HG02870 (cell line): ENCODE measurements at regions not wholly inside any gene's neighbourhood (a gene's known extent, or its start where the extent isn't known, plus 50 kb on each side); places are given as distances from the start of the nearest gene placed in this dataset.

Experiments
- ATAC-seq: cut with Tn5 transposase; IDR thresholded peaks from one replicate; pipeline ENCODE4 v1.9.1; 2021; ENCODE audit warnings: mild to moderate bottlenecking, moderate library complexity; ENCODE audit not compliant: unreplicated experiment

DNA sequence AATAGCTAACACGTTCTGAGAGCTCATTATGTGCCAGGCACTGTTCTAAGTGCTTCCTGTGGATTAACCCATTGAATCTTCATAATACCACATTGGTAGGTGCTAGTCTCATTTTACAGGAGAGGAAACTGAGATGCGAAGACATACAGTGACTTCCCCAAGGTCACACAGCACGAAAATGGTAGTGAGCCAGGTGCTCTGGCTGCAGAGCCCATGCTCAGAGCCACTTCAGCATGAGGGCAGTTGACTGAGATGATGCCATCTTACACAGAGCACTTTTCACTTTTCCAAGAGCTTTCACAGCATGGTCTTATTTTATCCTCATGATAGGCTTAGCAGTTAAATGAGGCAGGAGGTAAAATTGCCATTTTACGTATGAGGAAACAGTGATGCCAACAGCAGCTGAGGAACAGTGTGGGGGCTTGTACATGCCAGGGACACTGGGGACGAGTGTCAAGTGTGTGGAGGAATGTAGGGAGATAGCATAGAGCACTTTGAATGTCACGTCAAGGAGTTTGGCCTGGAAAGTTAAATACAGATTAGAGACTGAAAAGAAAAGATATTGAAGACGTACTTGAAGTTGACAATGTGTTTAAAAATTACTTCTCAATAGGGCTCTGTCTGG is 180.0 kb downstream of the KIF4B start:
- no peak for ATAC-seq

DNA sequence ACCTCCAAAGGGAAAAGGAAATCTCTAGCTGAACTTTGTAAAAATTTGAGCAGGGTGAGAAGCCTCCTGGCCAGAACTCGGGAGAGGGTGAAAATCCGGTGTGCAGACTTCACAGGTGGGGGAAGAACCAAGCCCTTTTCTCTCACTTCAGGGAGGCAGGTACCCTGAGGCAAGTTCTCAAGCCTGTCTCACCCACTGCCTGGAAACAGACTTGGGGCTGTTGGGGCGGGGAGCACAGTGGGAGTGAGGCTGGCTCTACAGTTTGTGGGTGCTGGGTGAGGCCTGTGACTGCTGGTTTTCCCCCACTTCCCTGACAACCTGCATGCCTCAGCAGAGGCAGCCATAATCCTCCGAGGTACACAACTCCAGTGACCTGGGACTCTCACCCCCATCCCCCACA is 187.1 kb downstream of the KIF4B start:
- no peak for ATAC-seq

- no peak for ATAC-seq
Measured at GRCh38 chr5:155211764-155212163, 198.2 kb downstream of the KIF4B start.

DNA sequence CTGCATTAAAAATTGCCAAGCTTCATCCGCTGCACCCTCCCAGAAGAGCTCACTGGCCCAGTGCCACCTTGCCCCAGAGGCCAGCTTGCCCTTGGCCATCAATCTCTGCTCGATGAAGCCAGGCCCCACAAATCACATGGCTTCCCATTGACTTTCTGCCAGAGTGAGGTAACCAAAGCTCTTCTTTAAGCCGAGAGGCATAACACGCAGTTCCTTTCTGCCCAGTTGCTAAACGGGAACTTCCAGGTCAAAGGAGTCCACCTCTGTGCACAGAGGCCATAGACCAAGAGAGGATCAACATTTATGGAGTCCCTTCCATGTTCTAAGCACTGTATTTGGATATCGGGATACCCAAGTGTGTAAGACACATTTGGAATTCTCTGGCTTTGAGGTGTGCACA is 208.8 kb downstream of the KIF4B start:
- ATAC-seq = no peak

DNA sequence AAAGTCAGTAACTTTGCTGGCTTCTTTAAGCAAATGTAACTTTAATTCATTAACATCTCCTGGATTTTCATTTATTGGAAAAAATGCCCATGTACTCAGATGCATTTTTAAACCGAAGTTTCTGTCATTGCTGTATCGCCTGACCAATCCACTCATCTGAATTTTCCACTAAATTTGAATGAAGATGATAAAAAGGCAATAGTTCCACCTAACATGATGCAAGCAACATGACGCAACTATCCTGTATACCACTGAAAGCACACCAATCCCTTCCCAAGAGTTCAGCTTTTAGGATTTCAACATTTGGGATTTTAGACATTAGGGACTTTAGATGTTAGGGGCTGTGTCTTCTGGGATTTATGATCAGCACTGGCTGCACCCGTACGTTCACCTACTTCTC is 215.6 kb downstream of the KIF4B start:
- no peak for ATAC-seq

GRCh38 chr5:155239803-155240202 is 226.2 kb downstream of the KIF4B start:
- no peak for ATAC-seq

GRCh38 chr5:155250596-155250995 is 237.0 kb downstream of the KIF4B start:
- no peak for ATAC-seq

DNA sequence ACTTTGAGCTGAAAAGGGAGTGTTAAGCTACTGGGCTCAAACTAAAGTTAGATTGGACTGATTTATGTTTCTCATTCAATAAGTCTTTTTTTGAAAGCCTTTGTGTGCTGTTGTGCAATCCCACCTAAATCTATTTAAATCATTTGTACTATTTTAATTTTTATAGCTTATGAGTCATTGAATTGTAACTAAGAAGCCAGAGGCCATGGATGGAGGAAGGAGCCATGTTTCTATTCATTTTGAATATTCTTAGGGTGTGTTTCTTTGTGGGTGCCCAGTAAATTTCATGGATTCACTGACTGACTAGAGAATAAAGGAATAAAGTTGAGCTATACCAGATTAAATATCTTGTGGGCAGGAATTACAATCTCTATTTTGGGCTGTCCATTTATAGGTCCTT is 238.5 kb downstream of the KIF4B start:
- ATAC-seq = no peak

- ATAC-seq = no peak
Measured at GRCh38 chr5:155252717-155253116, 239.2 kb downstream of the KIF4B start.

- ATAC-seq = no peak
Measured at GRCh38 chr5:155254399-155254798, 240.8 kb downstream of the KIF4B start.

GRCh38 chr5:155258161-155258560 is 244.6 kb downstream of the KIF4B start:
- ATAC-seq = no peak

- no peak for ATAC-seq
Measured at GRCh38 chr5:155259648-155260047, 246.1 kb downstream of the KIF4B start.

DNA sequence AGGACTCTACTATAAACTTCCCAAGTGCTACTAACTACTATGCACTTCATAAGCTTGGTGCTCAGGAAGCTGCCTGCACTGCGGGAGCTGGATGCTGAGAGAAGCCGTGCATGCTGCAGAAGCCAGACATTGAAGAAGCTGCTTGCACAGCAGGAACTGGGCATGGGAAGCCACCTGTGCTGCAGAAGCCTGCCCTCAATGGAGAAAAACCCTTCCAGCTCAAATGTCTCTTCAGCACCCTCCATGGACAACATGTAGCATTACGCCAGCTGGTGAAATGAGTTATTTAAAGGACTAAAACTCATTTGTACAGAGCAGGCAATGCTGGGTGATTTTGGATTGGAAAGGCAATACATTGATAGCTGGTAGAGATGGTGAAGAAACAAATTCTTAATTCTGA is 247.2 kb downstream of the KIF4B start:
- ATAC-seq = peak; percentile 55

- ATAC-seq = no peak
Measured at GRCh38 chr5:155263381-155263780, 249.8 kb downstream of the KIF4B start.

GRCh38 chr5:155264809-155265208 is 251.3 kb downstream of the KIF4B start:
- no peak for ATAC-seq

- no peak for ATAC-seq
Measured at GRCh38 chr5:155268770-155269425, 255.3 kb downstream of the KIF4B start.

DNA sequence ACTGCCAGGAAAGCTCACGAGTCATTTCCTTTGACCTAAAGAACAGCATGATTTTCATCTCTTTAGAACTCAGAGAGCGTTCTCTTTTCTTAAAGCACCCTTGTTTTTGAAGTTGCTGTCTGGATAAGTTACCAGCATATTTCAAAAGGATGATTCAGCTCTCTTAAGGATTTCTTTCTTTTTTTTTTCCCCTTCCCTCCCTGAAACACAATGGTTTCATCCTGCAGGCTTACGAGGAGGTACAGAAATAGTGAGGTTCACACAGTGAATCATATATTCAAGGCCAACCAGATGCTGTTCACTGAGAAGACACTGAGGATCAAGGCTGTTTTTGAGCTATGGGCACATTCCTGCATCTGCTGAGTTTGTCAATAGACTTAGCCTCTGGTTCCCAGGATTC is 257.2 kb downstream of the KIF4B start:
- ATAC-seq = no peak

GRCh38 chr5:155274484-155274883 is 260.9 kb downstream of the KIF4B start:
- no peak for ATAC-seq

- ATAC-seq = no peak
Measured at GRCh38 chr5:155275222-155275621, 261.7 kb downstream of the KIF4B start.

DNA sequence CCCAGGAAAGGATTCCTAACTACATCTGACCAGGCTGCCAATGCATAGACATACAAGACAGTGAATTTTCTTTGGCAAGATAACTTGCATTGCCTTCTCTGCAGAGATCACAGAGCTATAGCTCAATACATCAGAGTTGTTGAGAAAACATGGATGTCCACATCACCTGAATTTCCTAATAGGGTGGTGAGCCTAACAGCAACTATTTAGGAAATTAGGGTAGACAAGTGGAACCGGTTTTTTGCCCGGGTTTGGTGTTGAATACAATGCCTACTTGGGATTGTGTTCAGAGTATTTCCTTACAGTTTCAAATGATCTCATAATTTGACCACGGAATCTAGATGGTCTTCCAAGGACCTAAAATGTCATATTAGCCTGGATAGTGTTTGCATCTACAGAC is 262.7 kb downstream of the KIF4B start:
- no peak for ATAC-seq

- ATAC-seq = no peak
Measured at GRCh38 chr5:155278532-155278931, 265.0 kb downstream of the KIF4B start.

DNA sequence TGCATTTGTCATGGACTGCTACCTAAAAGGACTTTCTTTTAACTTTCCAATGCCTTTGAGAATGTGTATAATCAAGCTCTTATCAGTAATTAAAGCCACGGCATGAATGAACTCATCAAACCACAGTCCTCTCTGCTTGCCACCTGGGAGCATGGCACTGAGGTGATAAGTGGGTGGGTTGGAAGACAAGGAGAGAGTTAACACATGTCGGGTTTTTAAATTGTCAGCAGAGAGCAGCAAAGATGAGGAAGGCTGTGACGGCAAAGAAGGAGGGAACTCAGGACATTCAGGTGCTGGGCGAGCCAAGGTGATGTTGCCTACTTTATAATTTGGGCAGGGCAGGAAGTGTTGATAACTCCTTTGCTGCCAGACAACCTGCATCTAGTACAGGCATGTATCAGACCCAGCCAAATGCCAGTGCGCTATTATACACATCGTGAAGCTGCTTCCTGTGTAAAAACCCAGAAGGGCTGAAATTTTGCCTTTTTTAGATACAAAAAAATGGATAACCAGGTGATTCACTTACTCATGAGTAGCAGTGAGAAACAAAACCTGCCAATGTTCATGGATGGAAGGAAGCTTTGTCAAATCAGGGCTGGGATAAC is 269.1 kb downstream of the KIF4B start:
- ATAC-seq = no peak

GRCh38 chr5:155285706-155286105 is 272.2 kb downstream of the KIF4B start:
- no peak for ATAC-seq
